Amygdala (tissue), 56 donors: ENCODE measurements at regions not wholly inside any gene's neighbourhood (a gene's known extent, or its start where the extent isn't known, plus 50 kb on each side); places are given as distances from the start of the nearest gene placed in this dataset.

ENCODE experiments used
- DNase-seq, 56 donors: peaks; one replicate each; lab custom pipeline; 2025; lab: John Stamatoyannopoulos, UW

GRCh38 chrX:10045327-10046000 is 78.3 kb downstream of the CLDN34 start:
- DNase-seq: peak in 1 of 56 donors; percentile 0

GRCh38 chrX:10047133-10047532 is 80.0 kb downstream of the CLDN34 start:
- no peak for DNase-seq

DNA sequence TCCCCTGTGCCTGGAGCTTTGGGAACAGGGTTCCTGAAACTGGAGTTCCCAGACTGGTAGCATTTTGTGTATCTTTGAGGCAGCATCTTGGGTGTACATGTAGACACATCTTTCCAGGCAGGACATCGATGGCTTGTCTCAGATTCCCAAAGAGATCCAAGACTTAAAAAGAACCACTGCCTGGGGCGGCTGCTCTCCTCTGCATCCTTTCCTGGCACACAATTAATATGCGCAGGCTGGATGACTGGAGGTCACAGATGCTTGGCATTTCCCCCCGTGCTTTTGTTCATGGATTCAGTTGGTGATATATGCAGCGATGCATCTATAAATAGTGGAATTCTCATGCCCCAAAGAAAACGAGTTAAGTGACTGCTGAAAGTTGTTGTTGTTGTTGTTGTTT is 80.5 kb downstream of the CLDN34 start:
- peak in 2 of 56 donors; percentile 5 for DNase-seq

- no peak for DNase-seq
These were observed 80.9 kb downstream of the CLDN34 start for GRCh38 chrX:10048076-10048475.

DNA sequence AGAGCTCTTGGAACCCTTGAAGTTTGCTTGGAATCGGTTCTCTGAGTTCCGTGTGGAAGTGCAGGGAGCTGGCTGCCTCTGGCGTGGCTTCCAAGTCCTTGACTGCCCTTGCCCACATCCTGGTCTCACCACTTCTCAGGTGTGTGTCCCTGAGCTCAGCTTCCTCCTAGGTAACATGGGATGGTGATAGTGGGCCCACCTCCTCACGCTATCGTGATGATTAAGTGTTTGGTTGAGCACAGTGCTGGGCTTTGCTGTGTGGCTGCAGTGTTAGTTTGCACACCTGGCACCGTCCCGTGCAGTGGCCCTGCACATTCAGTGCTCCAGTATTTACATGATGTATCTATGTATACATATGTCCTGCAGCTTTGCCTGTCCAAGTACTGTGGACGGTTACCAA is 81.5 kb downstream of the CLDN34 start:
- DNase-seq: no peak

- no peak for DNase-seq
These were observed 82.1 kb downstream of the CLDN34 start for GRCh38 chrX:10049236-10049635.

DNA sequence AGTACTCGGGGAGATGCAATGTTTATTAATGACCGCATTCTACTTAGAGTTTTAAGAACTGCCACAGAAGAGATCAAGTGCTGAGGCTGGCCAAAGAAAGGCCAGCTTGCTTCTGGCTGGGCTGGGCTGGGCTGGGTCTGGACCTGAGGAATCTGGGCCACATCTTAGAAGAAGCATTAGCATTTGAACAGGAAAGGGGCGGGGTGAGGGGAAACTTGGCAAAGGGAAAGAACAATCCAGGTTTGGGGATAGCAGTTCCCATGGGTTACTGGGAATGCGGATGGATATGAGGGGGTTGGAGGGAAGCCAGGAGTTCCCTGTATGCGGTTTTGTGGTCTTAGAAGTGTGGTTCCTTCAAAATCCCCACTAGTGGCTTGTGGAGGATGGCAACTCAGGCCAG is 83.3 kb downstream of the CLDN34 start:
- peak in 19 of 56 donors; percentile 0 to 46 (median 10) for DNase-seq

GRCh38 chrX:10051866-10052480 is 84.8 kb downstream of the CLDN34 start:
- no peak for DNase-seq

- peak in 50 of 56 donors; percentile 0 to 78 (median 40) for DNase-seq
These were observed 85.9 kb downstream of the CLDN34 start for GRCh38 chrX:10052906-10053625.

DNA sequence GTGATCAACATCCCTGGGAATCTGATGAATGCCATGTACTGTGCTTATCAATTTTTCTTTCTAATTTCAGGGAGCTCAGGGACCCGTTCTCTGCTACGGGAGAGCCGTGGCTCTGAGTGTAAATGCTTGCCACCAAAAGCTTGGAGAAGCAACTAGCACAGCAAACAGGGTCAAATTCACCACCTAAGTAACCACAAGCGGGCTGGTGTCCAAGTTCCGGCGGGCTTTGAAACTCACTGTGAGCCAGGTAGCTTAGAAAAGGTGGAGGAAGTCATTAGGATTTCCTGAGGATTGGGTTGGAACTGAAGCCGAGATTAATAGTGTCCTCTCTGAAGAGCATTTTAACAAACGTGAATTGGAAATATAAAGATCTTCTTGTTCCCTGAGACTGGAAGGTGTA is 87.2 kb downstream of the CLDN34 start:
- no peak for DNase-seq

GRCh38 chrX:10055430-10055829 is 88.3 kb downstream of the CLDN34 start:
- DNase-seq: no peak

DNA sequence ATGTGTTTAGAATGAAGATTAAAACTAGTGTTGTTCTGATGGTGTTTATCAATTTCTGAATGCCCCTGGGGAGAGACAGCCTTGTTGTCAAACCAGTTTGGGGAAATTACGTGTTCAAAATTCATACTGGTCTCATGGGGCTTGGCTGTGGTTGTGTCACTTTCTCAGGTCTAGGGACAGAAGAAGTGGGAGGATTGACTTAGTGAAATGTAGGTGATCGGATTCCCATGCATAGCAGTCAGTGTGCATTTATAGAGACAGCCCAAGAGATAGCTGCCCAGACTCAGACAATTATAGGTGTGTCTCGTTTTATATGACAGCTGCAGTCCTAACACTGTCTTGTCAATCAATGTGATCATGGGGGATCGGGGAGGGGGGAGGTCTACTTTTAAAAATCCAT is 94.4 kb upstream of the CLCN4 start:
- no peak for DNase-seq

GRCh38 chrX:10062980-10063379 is 93.8 kb upstream of the CLCN4 start:
- DNase-seq: no peak

DNA sequence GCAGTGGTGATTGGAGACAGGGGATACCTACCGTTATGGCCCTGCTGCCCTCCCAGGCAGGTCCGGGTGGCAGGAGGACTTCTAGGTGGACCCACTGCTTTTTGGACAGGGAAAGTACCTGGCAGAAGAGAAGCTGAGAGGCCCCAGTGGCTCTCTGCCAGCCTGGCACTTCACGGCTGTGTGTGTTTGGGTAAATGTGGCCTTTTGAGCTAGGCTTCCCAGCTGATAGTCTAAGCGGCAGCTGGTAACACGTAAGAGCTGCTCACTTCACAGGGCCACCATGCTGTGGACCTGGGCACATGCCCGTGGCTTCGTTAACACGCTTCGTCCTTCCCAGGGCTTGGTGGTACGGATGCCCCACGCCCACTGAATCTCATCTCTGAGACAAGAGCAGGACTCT is 92.0 kb upstream of the CLCN4 start:
- no peak for DNase-seq

DNA sequence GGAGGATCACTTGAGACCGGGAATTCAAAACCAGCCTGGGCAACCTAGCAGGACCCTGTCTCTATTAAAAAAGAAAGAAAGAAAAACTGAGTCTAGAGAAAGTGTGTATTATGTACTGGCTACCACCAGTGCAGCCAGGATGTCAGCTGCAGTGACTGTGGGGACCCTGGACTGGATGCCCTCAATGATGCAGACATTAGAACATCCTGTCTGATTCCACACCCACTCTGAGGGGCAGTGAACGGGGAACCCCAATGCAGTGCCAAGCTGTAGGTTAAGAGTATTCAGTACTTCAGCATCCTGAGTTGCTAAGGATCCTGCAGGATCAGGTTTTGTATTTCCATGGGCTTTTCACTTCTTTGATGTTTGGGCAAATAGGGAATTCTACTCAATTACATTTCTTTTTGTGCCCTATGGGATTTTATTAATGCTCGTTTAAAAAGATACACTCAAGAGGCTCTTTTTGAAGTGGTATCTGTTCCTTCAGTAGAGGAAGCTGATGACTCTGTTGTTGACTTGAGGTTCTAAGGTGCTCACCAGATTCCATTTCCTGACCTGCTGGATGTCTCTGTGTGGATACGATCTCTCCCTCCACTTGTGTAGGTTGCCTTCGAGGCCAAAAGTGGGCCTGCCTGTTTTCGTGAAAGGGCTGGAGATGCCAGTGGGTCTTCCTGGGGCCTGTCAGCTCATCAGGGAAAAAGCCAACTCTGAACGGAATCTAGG is 85.9 kb upstream of the CLCN4 start:
- DNase-seq: no peak

DNA sequence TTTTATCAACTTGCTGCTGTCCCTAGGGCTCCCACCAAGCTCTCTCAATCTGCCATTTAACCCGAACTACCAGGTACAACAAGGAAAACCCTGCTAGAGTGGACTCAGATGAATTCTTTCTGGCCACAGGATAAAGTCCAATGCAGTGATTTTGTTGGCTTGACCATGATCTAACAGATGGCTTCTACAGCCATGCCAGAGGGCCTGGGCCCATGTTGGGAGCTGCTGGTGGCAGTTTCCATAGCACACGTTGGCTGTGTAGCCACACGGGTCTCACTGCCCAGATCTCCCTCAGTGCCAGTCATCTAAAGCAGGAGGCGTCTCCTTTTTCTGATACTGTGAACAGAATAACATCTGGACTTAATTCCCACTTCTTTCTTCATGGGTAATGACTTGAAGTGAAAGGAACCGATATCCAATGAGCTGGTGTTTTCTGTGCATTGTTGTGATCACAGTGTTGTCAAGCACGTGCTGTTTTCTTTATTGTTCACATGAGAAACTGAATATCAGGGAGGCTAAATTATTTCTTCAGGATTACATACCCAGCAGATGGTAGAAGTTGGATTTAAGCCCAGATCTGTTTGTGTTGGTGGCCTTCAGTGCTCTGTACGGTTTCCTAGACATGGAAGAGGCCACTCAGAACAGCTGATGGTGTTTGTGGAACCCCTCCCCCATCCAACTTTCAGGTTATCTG is 85.2 kb upstream of the CLCN4 start:
- DNase-seq: no peak

DNA sequence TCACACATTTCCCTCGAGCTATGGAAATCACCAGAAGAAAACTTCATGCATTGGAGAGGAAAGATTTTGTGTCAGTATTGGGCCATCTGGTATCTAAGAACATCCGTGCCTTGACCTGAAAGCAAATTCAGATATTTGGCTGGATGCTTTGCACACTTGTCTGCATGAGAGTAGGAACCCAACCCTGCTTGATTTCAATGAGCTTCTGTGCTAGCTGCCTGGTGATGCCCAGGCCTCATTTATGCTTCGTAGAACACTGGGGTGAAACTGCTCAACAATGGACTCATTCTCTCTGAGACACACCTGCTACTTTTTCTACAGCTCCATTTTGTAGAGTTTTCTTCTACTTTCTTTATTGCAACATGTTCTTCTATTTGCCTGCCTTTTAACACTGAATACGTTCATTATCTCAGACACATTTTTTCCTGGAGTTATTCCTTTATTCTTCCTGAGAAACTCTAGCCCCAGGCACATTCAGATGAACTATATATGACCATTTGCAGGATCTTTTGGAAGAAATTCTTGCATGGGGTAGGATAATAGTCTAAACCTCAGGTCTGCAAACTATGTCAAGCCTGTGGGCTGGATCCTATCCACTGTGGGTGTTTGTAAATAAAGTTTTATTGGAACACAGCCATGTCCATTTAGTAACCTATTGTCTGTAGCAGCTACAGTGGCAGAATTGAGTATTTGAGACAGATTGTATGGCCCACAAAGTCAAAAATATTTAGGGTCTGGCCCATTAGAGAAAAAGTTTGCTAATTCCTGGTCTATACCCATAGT is 83.8 kb upstream of the CLCN4 start:
- DNase-seq: peak in 21 of 56 donors; percentile 0 to 56 (median 6)

- no peak for DNase-seq
These were observed 83.1 kb upstream of the CLCN4 start for GRCh38 chrX:10073671-10074070.

GRCh38 chrX:10074241-10074941 is 82.4 kb upstream of the CLCN4 start:
- no peak for DNase-seq
